ENCODE measurements at regions not wholly inside any gene's neighbourhood (a gene's known extent, or its start where the extent isn't known, plus 50 kb on each side); places are given as distances from the start of the nearest gene placed in this dataset.

GRCh38 chr11:70486731-70487130, 88.4 kb downstream of the CTTN start:
- Histone ChIP-seq H3K4me3 (ENCODE audit: insufficient read depth, low read depth, low read length) (no peak overlapping the region), H3K27me3 (ENCODE audit: control insufficient read depth, insufficient read depth, low read length) (no peaks in the 10 kb centered on the region), H3K36me3 (replicated peaks; ENCODE audit: control insufficient read depth, insufficient read depth, low read length) (peaks cover 2% of the 10 kb centered on the region)
- DNase-seq: no peak

DNA sequence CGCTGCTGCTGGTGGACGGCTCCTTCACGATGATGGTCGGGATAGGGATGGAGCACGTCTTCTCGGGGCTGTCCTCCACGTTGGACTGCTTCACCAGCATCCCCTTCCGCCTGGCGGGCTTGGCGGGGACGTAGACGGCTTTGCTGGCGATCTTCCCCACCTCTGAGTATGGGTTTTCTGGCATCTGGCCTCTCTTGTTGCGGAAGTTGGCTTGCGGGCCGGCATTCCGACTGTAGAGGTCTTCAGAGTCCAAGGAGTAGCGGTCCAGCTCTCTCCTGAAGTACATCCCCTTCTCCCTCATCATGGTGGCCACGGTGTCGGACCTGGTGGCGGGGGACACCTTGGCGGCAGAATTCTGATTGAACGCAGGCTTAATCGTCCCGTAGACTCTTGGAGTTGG, 88.8 kb downstream of the CTTN start:
- no peak overlapping the region for H3K4me3 ChIP-seq (ENCODE audit: insufficient read depth, low read depth, low read length)
- H3K36me3 ChIP-seq (replicated peaks; ENCODE audit: control insufficient read depth, insufficient read depth, low read length): peaks cover 2% of the 10 kb centered on the region
- DNase-seq: no peak
- H3K27me3 ChIP-seq (ENCODE audit: control insufficient read depth, insufficient read depth, low read length): no peaks in the 10 kb centered on the region

GRCh38 chr11:70487756-70488155, 89.4 kb downstream of the CTTN start:
- Histone ChIP-seq H3K27me3 (ENCODE audit: control insufficient read depth, insufficient read depth, low read length) (no peaks in the 10 kb centered on the region), H3K36me3 (replicated peaks; ENCODE audit: control insufficient read depth, insufficient read depth, low read length) (peaks cover 2% of the 10 kb centered on the region), H3K4me3 (ENCODE audit: insufficient read depth, low read depth, low read length) (no peak overlapping the region)
- no peak for DNase-seq

DNA sequence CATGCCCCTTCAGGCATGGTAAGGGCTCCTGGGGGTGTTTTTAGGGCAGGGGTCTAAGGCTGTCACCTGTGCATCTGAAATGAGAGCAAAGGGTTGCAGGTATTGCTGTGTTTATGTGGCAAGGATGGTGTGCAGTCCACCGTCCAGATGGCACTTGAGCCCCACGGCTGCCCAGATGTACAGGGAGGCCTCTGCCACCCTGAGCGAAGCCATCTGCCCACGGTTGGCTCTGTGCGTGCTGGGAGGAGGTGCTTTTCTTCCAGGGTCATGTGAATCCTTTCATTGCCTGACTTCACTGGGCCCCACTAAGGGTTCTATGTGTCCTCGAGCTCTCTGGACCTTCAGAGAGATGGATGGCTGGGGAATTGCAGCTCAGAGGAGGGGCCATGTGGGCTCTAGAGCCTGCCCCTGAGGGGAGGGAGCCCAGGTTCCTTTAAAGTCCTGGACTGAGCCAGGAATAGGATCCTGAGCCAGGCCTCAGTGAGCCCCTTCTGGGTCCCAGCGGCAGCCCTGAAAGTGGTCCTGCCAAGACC, 89.9 kb downstream of the CTTN start:
- no peaks in the 10 kb centered on the region for H3K27me3 ChIP-seq (ENCODE audit: control insufficient read depth, insufficient read depth, low read length)
- peaks cover 2% of the 10 kb centered on the region for H3K36me3 ChIP-seq (replicated peaks; ENCODE audit: control insufficient read depth, insufficient read depth, low read length)
- no peak for DNase-seq
- H3K4me3 ChIP-seq (ENCODE audit: insufficient read depth, low read depth, low read length): no peak overlapping the region

GRCh38 chr11:70489276-70489675, 90.9 kb downstream of the CTTN start:
- Histone ChIP-seq H3K4me3 (ENCODE audit: insufficient read depth, low read depth, low read length) (no peak overlapping the region), H3K36me3 (replicated peaks; ENCODE audit: control insufficient read depth, insufficient read depth, low read length) (peaks cover 2% of the 10 kb centered on the region), H3K27me3 (ENCODE audit: control insufficient read depth, insufficient read depth, low read length) (no peaks in the 10 kb centered on the region)
- DNase-seq: no peak

- H3K4me3 ChIP-seq (ENCODE audit: insufficient read depth, low read depth, low read length): no peak overlapping the region
- no peak for DNase-seq
- H3K27me3 ChIP-seq (ENCODE audit: control insufficient read depth, insufficient read depth, low read length): no peaks in the 10 kb centered on the region
- H3K36me3 ChIP-seq (replicated peaks; ENCODE audit: control insufficient read depth, insufficient read depth, low read length): peaks cover 1% of the 10 kb centered on the region
Measured at GRCh38 chr11:70490208-70490607, 91.9 kb downstream of the CTTN start.

DNA sequence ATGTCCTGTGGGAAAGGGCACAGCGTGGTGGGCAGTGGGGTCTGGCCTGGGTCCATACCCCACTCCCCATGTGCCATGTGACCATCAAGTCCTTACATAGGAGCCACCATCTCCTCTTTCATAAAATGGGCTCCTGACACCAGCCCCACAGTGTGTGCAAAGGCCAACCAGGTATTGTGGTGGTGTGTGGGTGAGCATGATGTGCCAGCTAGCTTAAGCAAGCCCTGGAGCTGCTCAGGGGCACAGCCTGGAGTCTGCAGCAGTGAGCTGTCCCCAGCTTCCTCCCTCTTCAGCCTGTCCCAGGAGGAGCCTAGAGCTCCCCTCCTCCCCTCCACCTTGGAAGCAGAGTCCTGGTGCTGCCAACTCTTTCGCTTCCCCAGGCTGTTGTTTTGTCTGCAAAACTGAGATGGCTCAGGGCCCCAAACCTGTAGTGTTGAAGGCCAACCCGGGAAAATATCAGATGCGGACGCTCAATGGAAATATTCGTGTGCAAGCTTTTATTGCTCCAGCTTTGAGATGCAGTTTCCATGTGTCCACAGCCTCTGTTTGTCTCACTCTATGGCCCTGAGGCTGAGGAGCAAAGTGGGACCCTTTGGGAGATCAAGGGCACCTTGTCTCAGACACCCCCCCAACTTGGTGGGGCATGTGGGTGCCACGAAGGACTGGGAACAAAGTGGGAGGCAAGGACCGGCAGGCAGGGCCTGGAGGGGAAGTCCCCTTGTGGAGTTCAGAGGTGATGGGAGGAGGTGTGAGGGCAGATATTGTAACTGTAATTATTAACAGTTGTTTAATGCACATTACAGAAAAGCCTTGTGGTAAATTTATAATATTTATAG, 92.6 kb downstream of the CTTN start:
- Histone ChIP-seq H3K4me3 (ENCODE audit: insufficient read depth, low read depth, low read length) (no peak overlapping the region), H3K27me3 (ENCODE audit: control insufficient read depth, insufficient read depth, low read length) (no peaks in the 10 kb centered on the region), H3K36me3 (replicated peaks; ENCODE audit: control insufficient read depth, insufficient read depth, low read length) (peaks cover 1% of the 10 kb centered on the region)
- DNase-seq: no peak

DNA sequence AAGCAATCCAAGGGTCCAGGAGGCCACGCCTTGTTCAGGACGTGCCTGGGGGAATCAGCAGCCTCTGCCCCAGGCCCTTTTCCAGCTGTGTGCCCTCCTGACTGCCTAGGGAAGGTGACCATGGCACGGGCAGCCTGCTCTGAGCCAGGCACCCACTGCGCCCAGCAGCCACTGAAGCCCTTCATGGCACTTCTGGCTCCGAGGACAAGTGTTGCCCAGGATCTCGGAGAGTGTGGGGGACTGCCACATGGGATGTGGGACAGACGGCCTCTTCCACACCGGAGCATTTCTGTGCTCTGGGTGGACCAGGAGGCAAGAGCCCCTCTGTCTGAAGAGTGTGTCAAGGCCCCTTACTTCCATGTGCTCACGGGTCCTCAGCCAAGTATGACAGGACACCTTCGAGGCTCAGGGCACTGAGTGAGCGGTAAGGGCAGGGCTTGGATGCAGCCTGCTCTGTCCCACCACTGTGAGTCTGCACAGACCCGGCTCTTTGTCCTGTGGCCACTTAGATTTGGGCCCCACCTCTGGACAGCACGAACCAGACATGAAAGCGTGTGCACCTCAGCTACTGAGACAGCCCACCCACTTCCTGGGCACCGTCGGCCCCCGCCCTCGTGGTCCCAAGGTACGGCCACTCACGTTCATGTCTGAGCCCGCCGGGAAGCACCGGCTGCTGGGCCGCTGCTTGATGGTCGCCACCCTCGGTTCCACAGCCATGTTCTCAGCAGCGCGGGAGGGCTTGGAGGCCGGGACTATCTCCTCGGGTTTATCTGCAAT, 93.6 kb downstream of the CTTN start:
- H3K4me3 ChIP-seq (ENCODE audit: insufficient read depth, low read depth, low read length): no peak overlapping the region
- no peaks in the 10 kb centered on the region; the same call in 1 of the 2 replicates for H3K36me3 ChIP-seq (replicated peaks; ENCODE audit: control insufficient read depth, insufficient read depth, low read length)
- H3K27me3 ChIP-seq (ENCODE audit: control insufficient read depth, insufficient read depth, low read length): no peaks in the 10 kb centered on the region
- no peak for DNase-seq

- Histone ChIP-seq H3K4me3 (ENCODE audit: insufficient read depth, low read depth, low read length) (no peak overlapping the region), H3K27me3 (ENCODE audit: control insufficient read depth, insufficient read depth, low read length) (no peaks in the 10 kb centered on the region), H3K36me3 (replicated peaks; ENCODE audit: control insufficient read depth, insufficient read depth, low read length) (no peaks in the 10 kb centered on the region; the same call in 1 of the 2 replicates)
- DNase-seq: no peak
Measured at GRCh38 chr11:70493089-70493474, 94.8 kb downstream of the CTTN start.

DNA sequence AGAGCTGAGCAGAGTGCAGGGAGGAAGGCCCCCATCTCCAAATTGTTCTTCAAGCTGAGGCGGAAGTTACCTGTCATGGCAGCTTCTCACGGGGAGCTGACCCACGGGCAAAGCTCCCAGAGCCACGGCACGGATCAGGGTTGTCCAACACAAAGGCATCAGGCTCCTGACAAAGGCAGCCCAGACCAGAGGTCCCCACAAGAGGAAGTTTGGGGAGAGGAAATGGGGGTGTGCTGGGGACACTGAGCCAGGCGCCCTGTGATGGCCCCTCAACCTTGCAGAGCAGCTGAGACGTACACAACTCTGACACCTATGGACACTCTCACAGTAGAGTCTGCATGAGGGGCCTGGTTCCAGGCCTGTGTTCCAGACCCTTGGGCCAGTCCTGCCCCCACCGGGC, 95.6 kb downstream of the CTTN start:
- no peak for DNase-seq
- Histone ChIP-seq H3K36me3 (replicated peaks; ENCODE audit: control insufficient read depth, insufficient read depth, low read length) (no peaks in the 10 kb centered on the region; the same call in 1 of the 2 replicates), H3K4me3 (ENCODE audit: insufficient read depth, low read depth, low read length) (no peak overlapping the region), H3K27me3 (ENCODE audit: control insufficient read depth, insufficient read depth, low read length) (no peaks in the 10 kb centered on the region)

DNA sequence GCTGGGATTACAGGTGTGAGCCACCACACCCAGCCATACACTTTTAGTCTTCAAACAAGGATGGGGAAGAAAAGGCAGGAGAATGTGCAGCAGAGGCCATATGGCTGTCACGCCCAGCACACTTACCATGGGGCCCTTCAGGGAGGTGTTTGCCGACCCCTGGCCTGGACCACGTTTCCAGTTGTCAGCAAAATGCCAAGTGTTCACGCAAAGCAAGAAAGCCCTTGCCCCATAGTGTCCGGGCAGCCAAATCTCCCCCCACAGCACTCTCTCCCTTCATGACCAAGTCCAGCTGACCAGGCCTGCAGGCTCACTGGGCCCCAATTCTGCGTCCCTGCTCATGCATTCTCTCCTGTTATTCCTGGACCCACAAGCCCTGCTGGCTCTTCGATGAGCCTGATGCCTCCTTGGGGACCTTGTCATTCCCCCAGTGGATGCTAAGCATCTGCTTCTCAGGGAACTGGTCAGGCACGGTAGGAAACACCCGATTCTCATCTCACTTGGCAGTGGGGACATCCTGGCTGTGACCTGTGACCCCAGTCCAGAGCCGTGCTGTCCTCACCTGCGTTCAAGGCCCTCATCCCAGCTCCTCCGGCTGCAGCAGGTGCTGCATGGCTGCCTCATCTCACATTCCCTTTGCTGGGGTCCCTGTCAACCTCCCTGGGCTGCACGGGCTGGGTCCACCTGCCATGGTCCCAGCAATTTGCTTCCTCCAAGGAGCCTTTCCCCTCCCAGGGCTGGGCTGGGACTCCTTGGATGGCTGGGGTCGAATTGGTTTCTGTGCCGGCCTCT, 96.4 kb downstream of the CTTN start:
- Histone ChIP-seq H3K36me3 (replicated peaks; ENCODE audit: control insufficient read depth, insufficient read depth, low read length) (no peaks in the 10 kb centered on the region; the same call in 1 of the 2 replicates), H3K4me3 (ENCODE audit: insufficient read depth, low read depth, low read length) (no peak overlapping the region), H3K27me3 (ENCODE audit: control insufficient read depth, insufficient read depth, low read length) (no peaks in the 10 kb centered on the region)
- DNase-seq: no peak

GRCh38 chr11:70495351-70496310, 97.3 kb downstream of the CTTN start:
- H3K27me3 ChIP-seq (ENCODE audit: control insufficient read depth, insufficient read depth, low read length): no peaks in the 10 kb centered on the region
- H3K4me3 ChIP-seq (ENCODE audit: insufficient read depth, low read depth, low read length): no peak overlapping the region
- no peak for DNase-seq
- H3K36me3 ChIP-seq (replicated peaks; ENCODE audit: control insufficient read depth, insufficient read depth, low read length): no peaks in the 10 kb centered on the region; the same call in 1 of the 2 replicates

- H3K36me3 ChIP-seq (replicated peaks; ENCODE audit: control insufficient read depth, insufficient read depth, low read length): no peaks in the 10 kb centered on the region; the same call in 1 of the 2 replicates
- H3K27me3 ChIP-seq (ENCODE audit: control insufficient read depth, insufficient read depth, low read length): no peaks in the 10 kb centered on the region
- H3K4me3 ChIP-seq (ENCODE audit: insufficient read depth, low read depth, low read length): no peak overlapping the region
- DNase-seq: no peak
Measured at GRCh38 chr11:70496591-70497535, 98.5 kb downstream of the CTTN start.

Data from H7 (cell line).